HepG2 (cell line): ENCODE measurements at regions not wholly inside any gene's neighbourhood (a gene's known extent, or its start where the extent isn't known, plus 50 kb on each side); places are given as distances from the start of the nearest gene placed in this dataset.

Source experiments
- CHD4 ChIP-seq: fragments of 200-600 bp; sonication (generic); IDR thresholded peaks from 2 replicates; pipeline ENCODE4 v1.7.0; 2017; ENCODE audit warnings: mild to moderate bottlenecking, low read length, borderline replicate concordance
- EP300 ChIP-seq, 3 experiments: sonication (generic) in 1 of 3; formaldehyde crosslinking in 1 of 3; IDR thresholded peaks; 2 replicates each; pipeline versions ENCODE4 v1.5.1 to v1.6.1; 2011 to 2020; ENCODE audit warnings: low read depth in 2 of 3, low read length in 2 of 3, borderline replicate concordance in 1 of 3, improper control_type of control experiment in 1 of 3, mild to moderate bottlenecking in 1 of 3, missing genetic modification reagents in 1 of 3, moderate library complexity in 1 of 3
- JUN ChIP-seq: sonication (generic); formaldehyde crosslinking; IDR thresholded peaks from 2 replicates; pipeline ENCODE4 v1.4.0; 2020; ENCODE audit warnings: mild to moderate bottlenecking, missing genetic modification reagents
- NFIC ChIP-seq: IDR thresholded peaks from 2 replicates; pipeline ENCODE4 v1.6.1; 2012; ENCODE audit warnings: mild to moderate bottlenecking, low read length, inconsistent platforms
- RORA ChIP-seq: sonication (generic); formaldehyde crosslinking; IDR thresholded peaks from 2 replicates; pipeline ENCODE4 v1.5.0; 2020; ENCODE audit warnings: mild to moderate bottlenecking, missing genetic modification reagents, moderate library complexity
- SETDB1 ChIP-seq: sonication (generic); formaldehyde crosslinking; IDR thresholded peaks from 2 replicates; pipeline ENCODE4 v1.5.1; 2020; ENCODE audit warnings: missing genetic modification reagents, mild to moderate bottlenecking, borderline replicate concordance
- TEAD2 ChIP-seq: sonication (generic); formaldehyde crosslinking; IDR thresholded peaks from 2 replicates; pipeline ENCODE4 v1.9.0; 2021; ENCODE audit warnings: missing genetic modification reagents
- ZFP62 ChIP-seq: sonication (generic); formaldehyde crosslinking; IDR thresholded peaks from 2 replicates; pipeline ENCODE4 v1.4.0; 2020; ENCODE audit warnings: missing genetic modification reagents
- ZNF225 ChIP-seq: sonication (generic); formaldehyde crosslinking; IDR thresholded peaks from 2 replicates; pipeline ENCODE4 v1.4.0; 2020; ENCODE audit warnings: mild to moderate bottlenecking, missing genetic modification reagents
- ZNF567 ChIP-seq: sonication (generic); formaldehyde crosslinking; IDR thresholded peaks from 2 replicates; pipeline ENCODE4 v1.8.1; 2023; ENCODE audit warnings: mild to moderate bottlenecking, missing genetic modification reagents, borderline replicate concordance
- ZNF670 ChIP-seq: sonication (generic); formaldehyde crosslinking; IDR thresholded peaks from 2 replicates; pipeline ENCODE4 v1.8.0; 2022; ENCODE audit warnings: mild to moderate bottlenecking, missing genetic modification reagents, borderline replicate concordance
- TF ChIP-seq, protein P1 (sequence below): sonication (generic); formaldehyde crosslinking; IDR thresholded peaks from 2 replicates; pipeline ENCODE4 v1.5.1; 2020; ENCODE audit warnings: mild to moderate bottlenecking, missing genetic modification reagents
- TF ChIP-seq, protein P2 (sequence below): sonication (generic); formaldehyde crosslinking; IDR thresholded peaks from 2 replicates; pipeline ENCODE4 v1.8.0; 2022; ENCODE audit warnings: mild to moderate bottlenecking, missing genetic modification reagents, borderline replicate concordance
- TF ChIP-seq, protein P3 (sequence below): sonication (generic); formaldehyde crosslinking; IDR thresholded peaks from 2 replicates; pipeline ENCODE4 v1.5.0; 2020; ENCODE audit warnings: mild to moderate bottlenecking, missing genetic modification reagents, moderate library complexity

GRCh38 chr3:106731230-106731629 lies 646.0 kb upstream of the CCDC54 start:
- TF ChIP-seq RORA (CRISPR knock-in tag), result no peak
- no peak for TF ChIP-seq TEAD2 (CRISPR knock-in tag)
- TF ChIP-seq CHD4, result no peak
- TF ChIP-seq SETDB1 (CRISPR knock-in tag), result no peak
- TF ChIP-seq, protein P1, sequence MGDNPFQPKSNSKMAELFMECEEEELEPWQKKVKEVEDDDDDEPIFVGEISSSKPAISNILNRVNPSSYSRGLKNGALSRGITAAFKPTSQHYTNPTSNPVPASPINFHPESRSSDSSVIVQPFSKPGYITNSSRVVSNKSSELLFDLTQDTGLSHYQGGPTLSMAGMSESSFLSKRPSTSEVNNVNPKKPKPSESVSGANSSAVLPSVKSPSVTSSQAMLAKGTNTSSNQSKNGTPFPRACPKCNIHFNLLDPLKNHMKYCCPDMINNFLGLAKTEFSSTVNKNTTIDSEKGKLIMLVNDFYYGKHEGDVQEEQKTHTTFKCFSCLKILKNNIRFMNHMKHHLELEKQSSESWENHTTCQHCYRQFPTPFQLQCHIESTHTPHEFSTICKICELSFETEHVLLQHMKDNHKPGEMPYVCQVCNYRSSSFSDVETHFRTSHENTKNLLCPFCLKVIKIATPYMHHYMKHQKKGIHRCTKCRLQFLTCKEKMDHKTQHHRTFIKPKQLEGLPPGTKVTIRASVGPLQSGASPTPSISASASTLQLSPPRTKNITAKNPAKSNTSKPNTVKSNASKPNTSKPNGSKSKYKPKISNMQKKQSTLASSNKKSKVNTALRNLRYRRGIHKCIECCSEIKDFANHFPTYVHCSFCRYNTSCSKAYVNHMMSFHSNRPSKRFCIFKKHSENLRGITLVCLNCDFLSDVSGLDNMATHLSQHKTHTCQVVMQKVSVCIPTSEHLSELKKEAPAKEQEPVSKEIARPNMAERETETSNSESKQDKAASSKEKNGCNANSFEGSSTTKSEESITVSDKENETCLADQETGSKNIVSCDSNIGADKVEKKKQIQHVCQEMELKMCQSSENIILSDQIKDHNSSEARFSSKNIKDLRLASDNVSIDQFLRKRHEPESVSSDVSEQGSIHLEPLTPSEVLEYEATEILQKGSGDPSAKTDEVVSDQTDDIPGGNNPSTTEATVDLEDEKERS (CRISPR knock-in tag), result no peak
- TF ChIP-seq, protein P2, sequence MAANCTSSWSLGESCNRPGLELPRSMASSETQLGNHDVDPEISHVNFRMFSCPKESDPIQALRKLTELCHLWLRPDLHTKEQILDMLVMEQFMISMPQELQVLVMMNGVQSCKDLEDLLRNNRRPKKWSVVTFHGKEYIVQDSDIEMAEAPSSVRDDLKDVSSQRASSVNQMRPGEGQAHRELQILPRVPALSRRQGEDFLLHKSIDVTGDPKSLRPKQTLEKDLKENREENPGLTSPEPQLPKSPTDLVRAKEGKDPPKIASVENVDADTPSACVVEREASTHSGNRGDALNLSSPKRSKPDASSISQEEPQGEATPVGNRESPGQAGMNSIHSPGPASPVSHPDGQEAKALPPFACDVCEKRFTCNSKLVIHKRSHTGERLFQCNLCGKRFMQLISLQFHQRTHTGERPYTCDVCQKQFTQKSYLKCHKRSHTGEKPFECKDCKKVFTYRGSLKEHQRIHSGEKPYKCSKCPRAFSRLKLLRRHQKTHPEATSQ (CRISPR knock-in tag), result no peak
- no peak for TF ChIP-seq NFIC
- TF ChIP-seq JUN (CRISPR knock-in tag), result no peak
- TF ChIP-seq EP300 (IDR thresholded peaks at IDR 0.05; ENCODE audit: low read depth in 2 of 2, low read length in 2 of 2), result no peak
- TF ChIP-seq EP300 (CRISPR knock-in tag; IDR thresholded peaks at IDR 0.05; ENCODE audit: borderline replicate concordance), result no peak
- no peak for TF ChIP-seq ZNF225 (CRISPR knock-in tag)
- TF ChIP-seq ZFP62 (CRISPR knock-in tag), result no peak
- no peak for TF ChIP-seq ZNF567 (CRISPR knock-in tag)
- TF ChIP-seq, protein P3, sequence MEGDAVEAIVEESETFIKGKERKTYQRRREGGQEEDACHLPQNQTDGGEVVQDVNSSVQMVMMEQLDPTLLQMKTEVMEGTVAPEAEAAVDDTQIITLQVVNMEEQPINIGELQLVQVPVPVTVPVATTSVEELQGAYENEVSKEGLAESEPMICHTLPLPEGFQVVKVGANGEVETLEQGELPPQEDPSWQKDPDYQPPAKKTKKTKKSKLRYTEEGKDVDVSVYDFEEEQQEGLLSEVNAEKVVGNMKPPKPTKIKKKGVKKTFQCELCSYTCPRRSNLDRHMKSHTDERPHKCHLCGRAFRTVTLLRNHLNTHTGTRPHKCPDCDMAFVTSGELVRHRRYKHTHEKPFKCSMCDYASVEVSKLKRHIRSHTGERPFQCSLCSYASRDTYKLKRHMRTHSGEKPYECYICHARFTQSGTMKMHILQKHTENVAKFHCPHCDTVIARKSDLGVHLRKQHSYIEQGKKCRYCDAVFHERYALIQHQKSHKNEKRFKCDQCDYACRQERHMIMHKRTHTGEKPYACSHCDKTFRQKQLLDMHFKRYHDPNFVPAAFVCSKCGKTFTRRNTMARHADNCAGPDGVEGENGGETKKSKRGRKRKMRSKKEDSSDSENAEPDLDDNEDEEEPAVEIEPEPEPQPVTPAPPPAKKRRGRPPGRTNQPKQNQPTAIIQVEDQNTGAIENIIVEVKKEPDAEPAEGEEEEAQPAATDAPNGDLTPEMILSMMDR (CRISPR knock-in tag), result no peak
- TF ChIP-seq ZNF670 (CRISPR knock-in tag), result no peak
